Fibroblast of the conjunctiva (primary cell): ENCODE measurements at regions not wholly inside any gene's neighbourhood (a gene's known extent, or its start where the extent isn't known, plus 50 kb on each side); places are given as distances from the start of the nearest gene placed in this dataset.

Experiments
- DNase-seq: peaks from one replicate; pipeline ENCODE4 v3.0.0-alpha.2; 2010; ENCODE audit warnings: low read depth

DNA sequence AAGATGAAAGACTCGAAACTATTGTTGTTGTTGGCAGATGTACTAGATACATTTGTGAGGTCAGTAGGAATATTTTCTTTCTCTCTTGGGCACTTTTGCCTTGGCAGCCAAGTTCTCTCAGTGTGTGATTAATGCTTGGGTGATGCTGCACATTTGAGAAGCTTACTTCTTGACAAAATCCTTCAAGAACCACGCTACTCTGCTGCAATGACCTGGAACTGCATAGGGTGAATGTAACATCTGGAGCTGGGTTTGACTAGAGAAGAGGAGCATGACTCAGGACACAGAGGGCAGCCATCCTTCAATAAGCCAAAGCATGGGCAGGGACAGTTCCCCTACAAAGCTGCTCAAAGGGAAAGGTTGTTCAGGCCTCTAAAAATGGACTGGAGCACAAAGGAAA lies 75.5 kb upstream of the PUM3 start:
- DNase-seq, result peak; percentile 82

DNA sequence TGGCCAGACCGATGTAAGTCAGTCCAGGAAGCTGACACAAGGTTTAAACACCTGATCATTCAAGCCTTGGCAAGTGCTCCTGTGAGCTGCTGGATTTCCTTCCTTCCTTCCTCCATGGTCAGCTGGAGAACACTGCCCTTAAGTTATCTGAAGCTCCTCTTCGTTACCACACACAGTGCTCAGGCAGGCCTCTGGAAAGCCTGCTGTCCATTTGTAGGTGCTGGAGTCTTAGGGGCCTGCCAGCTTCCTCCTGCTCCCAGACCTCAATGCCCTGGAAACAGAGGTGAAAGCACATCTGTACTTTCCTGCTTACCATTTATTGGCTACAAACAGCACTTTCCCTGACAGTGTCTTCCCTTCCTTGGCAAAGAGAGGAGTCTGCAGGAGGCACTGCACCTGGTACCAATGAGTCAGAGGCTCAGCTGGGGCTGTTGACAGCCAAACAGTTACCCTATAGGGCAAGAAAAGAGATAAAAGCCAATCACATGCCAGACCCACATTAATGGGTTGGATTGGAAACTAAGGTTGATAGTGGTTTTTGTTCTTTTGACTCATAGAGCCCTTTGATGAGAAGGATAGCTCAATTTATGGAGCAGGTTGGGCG lies 72.6 kb upstream of the PUM3 start:
- DNase-seq, result no peak

DNA sequence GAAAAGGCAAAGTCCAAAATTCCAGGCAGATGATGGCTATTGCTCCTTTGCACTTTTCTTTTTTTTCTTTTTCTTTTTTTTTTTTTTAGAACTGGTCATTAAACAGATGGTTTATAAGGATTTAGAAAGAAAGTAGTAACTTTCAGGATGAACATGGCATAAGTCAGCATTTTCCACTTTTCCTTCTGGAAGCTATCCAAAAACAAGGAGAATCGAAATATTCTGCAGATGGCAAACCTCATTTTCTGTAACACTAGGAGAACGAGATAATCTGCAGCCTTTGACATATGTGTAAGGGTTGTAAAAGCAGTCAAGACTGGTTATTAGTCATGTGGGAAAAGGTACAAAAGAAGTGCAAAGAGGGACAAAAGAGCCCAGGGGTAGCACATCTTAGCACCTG lies 69.1 kb upstream of the PUM3 start:
- no peak for DNase-seq

DNA sequence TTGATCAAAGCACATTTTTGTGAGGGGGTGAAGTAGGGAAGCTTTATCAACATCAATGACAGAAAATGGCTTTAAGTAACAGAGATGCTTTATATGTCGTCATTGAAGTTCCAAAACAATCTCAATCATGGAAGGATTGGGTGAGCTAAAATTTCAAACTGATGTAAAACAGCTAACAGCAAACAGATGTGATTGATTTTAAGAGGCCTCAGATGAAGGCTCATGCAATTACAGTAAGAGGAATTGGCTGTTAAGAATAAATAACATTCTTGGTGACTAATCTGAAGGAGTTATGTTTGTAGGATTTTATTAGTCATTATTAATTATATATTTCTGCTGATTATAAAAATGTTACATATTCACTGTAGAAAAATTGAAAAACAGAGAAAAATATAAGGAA lies 63.5 kb upstream of the PUM3 start:
- no peak for DNase-seq

DNA sequence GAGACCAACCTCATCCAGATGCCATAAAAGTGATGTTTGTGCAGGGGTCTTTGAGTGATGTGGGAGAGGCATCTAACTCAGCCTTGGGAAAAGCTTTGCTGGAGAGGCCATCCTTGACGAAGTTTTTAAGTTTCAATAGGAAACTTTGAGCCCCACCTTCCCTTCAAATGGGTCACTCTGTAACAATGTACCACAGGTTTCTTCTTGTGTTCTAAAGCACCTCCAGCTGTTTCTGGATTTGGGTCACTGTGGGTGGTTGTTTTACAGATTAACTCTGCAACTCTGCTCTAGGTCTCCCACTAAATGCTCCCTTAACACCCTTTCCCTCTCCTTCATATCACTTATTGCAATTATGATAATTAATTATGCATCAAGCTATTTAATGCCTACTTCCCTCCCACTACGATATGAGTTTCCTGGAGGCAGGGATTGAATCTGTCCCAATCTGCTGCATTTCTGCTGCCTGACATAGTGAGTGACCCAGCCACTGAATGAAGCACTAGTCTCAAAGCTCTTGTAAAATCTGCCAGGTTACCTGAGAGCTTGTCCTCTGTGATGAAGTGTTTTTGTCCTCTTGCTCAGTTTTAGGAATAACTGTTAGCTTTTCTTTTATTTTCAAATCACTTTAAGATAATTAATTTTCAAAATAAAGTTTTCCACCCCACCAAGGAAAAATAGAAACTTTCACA lies 60.5 kb upstream of the PUM3 start:
- DNase-seq, result no peak
